CD4-positive, alpha-beta memory T cell (primary cell): ENCODE measurements at regions not wholly inside any gene's neighbourhood (a gene's known extent, or its start where the extent isn't known, plus 50 kb on each side); places are given as distances from the start of the nearest gene placed in this dataset.
"Not testable (repeated sequence)": the region's sequence is repeated elsewhere in the genome, so short reads cannot be mapped to it uniquely, and the experiment has no call there.

ENCODE experiments used
- CTCF ChIA-PET: fragments of 350-600 bp; sonication (Branson Sonifier 250); formaldehyde crosslinking; loops from one replicate; lab custom pipeline; 2021; ENCODE audit warnings: inconsistent platforms; ENCODE audit not compliant: partially characterized antibody; lab: Charles Lee
- POLR2A ChIA-PET: fragments of 350-600 bp; sonication (Branson Sonifier 250); formaldehyde crosslinking; loops from one replicate; lab custom pipeline; 2021; ENCODE audit not compliant: partially characterized antibody; lab: Charles Lee
- DNase-seq, 5 donors: peaks; one replicate each; pipeline versions ENCODE4 v3.0.0 to v3.0.0-alpha.2; 2020 to 2022; ENCODE audit warnings: mixed read lengths in 1 of 5
- H3K27ac ChIP-seq: one replicate; pipeline ENCODE4 v1.7.0; 2013; ENCODE audit warnings: low read depth, low read length
- H3K27me3 ChIP-seq: 2 replicates; pipeline ENCODE4 v1.7.0; 2013; ENCODE audit warnings: mild to moderate bottlenecking, low read length, moderate library complexity; ENCODE audit not compliant: insufficient read depth
- H3K36me3 ChIP-seq: 2 replicates; pipeline ENCODE4 v1.7.0; 2013; ENCODE audit warnings: mild to moderate bottlenecking, low read length, moderate library complexity; ENCODE audit not compliant: insufficient read depth
- H3K4me1 ChIP-seq: 2 replicates; pipeline ENCODE4 v1.7.0; 2013; ENCODE audit warnings: mild to moderate bottlenecking, low read length, moderate library complexity; ENCODE audit not compliant: insufficient read depth
- H3K4me3 ChIP-seq, 2 donors: one replicate each; pipeline ENCODE4 v1.7.0; 2013; ENCODE audit warnings: low read length in 2 of 2, mild to moderate bottlenecking in 1 of 2
- H3K9me3 ChIP-seq, 2 donors: one replicate each; pipeline ENCODE4 v1.7.0; 2013; ENCODE audit warnings: low read length in 2 of 2, control low read depth in 1 of 2; ENCODE audit not compliant: control insufficient read depth in 1 of 2
- H3K27ac Mint-ChIP-seq, 7 donors: one replicate each; pipeline ENCODE4 v1.8.0; 2020 to 2021; ENCODE audit warnings: mixed read lengths in 7 of 7, mild to moderate bottlenecking in 6 of 7, inconsistent platforms in 3 of 7, moderate library complexity in 3 of 7
- H3K27me3 Mint-ChIP-seq, 2 donors: one replicate each; pipeline ENCODE4 v1.8.0; 2020 to 2021; ENCODE audit warnings: mixed read lengths in 2 of 2
- H3K36me3 Mint-ChIP-seq, 2 donors: one replicate each; pipeline ENCODE4 v1.8.0; 2020 to 2021; ENCODE audit warnings: mixed read lengths in 2 of 2, inconsistent platforms in 1 of 2, mild to moderate bottlenecking in 1 of 2
- H3K4me1 Mint-ChIP-seq, 4 donors: one replicate each; pipeline ENCODE4 v1.8.0; 2020 to 2021; ENCODE audit warnings: mixed read lengths in 4 of 4, mild to moderate bottlenecking in 1 of 4
- H3K4me3 Mint-ChIP-seq, 8 donors: one replicate each; pipeline ENCODE4 v1.8.0; 2020 to 2021; ENCODE audit warnings: mixed read lengths in 8 of 8, mild to moderate bottlenecking in 7 of 8, moderate library complexity in 6 of 8, inconsistent platforms in 3 of 8
- H3K9me3 Mint-ChIP-seq, 8 donors: one replicate each; pipeline ENCODE4 v1.8.0; 2020 to 2021; ENCODE audit warnings: mixed read lengths in 8 of 8, mild to moderate bottlenecking in 5 of 8, inconsistent platforms in 3 of 8, moderate library complexity in 1 of 8
- intact Hi-C: fragments of 100-400 bp; cut with micrococcal nuclease; formaldehyde crosslinking; loops from one replicate; pipeline ENCODE4 v1.15.1; 2023

DNA sequence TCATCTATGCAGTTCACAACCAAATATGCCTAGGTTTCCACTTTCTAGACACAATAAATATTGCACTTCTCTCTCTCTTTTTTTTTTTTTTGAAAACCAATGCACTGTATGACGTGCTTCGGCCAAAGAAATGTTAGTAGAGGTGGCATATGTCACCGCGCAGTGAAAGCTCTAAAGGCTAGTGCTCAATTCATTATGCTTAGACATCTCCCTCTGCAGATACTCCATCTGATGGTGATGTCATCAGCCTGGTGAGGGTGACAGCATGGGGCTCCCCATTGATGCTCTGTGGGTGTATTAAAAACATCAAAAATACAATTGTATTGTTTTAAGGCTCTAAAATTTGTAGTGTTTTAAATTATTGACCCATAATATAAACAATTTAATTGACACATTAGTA is 608.8 kb upstream of the C16orf82 start:
- no peak overlapping the region for H3K4me3 ChIP-seq
- peaks cover 19 to 28% of the 10 kb centered on the region in 2 donors for H3K27me3 Mint-ChIP-seq
- H3K4me3 Mint-ChIP-seq, result no peak overlapping the region
- no peaks in the 10 kb centered on the region for H3K9me3 ChIP-seq
- H3K4me1 ChIP-seq, result no peaks in the 10 kb centered on the region
- H3K4me1 Mint-ChIP-seq, result no peaks in the 10 kb centered on the region
- DNase-seq, result no peak
- no peak overlapping the region for H3K27ac Mint-ChIP-seq
- H3K36me3 ChIP-seq, result no peaks in the 10 kb centered on the region
- H3K36me3 Mint-ChIP-seq, result no peaks in the 10 kb centered on the region
- intact Hi-C loops, result no loop called here
- H3K9me3 Mint-ChIP-seq, result peaks cover 0 to 9% (median 3%) of the 10 kb centered on the region in 8 donors
- no peaks in the 10 kb centered on the region for H3K27me3 ChIP-seq
- H3K27ac ChIP-seq, result no peak overlapping the region
- ChIA-PET CTCF (no interaction called here), POLR2A (no interaction called here)

GRCh38 chr16:26464576-26465266 is 602.0 kb upstream of the C16orf82 start:
- POLR2A ChIA-PET, result no interaction called here
- no peaks in the 10 kb centered on the region for H3K36me3 ChIP-seq
- H3K4me3 Mint-ChIP-seq, result no peak overlapping the region

GRCh38 chr16:26474405-26474804 is 592.3 kb upstream of the C16orf82 start:
- H3K36me3 ChIP-seq, POLR2A ChIA-PET, H3K27me3 Mint-ChIP-seq, H3K9me3 ChIP-seq, H3K4me3 Mint-ChIP-seq, H3K36me3 Mint-ChIP-seq, H3K27me3 ChIP-seq, H3K27ac Mint-ChIP-seq, CTCF ChIA-PET, H3K4me1 ChIP-seq, H3K4me1 Mint-ChIP-seq, DNase-seq, H3K27ac ChIP-seq, H3K4me3 ChIP-seq: not testable (repeated sequence)
- peaks cover 0 to 33% (median 23%) of the 10 kb centered on the region in 8 donors for H3K9me3 Mint-ChIP-seq
- intact Hi-C loops, result loop anchor here (5.0 kb wide), 1 partner anchor 48 kb away; no protein-coding TSS in a partner anchor

More at GRCh38 chr16:26464576-26465266, 602.0 kb upstream of the C16orf82 start:
- no peak overlapping the region for H3K27ac ChIP-seq
- no peak overlapping the region for H3K27ac Mint-ChIP-seq
- H3K9me3 Mint-ChIP-seq, result peaks cover 0 to 8% (median 1%) of the 10 kb centered on the region in 8 donors
- H3K9me3 ChIP-seq, result no peaks in the 10 kb centered on the region
- intact Hi-C loops, result no loop called here
- no peaks in the 10 kb centered on the region for H3K4me1 ChIP-seq
- no peak overlapping the region for H3K4me3 ChIP-seq
- H3K4me1 Mint-ChIP-seq, result no peaks in the 10 kb centered on the region
- CTCF ChIA-PET, result no interaction called here
- peaks cover 0 to 4% of the 10 kb centered on the region in 2 donors for H3K36me3 Mint-ChIP-seq
- no peaks in the 10 kb centered on the region for H3K27me3 ChIP-seq
- no peak for DNase-seq
- peaks cover 16 to 18% of the 10 kb centered on the region in 2 donors for H3K27me3 Mint-ChIP-seq

- no peak overlapping the region for H3K27ac ChIP-seq
- no peaks in the 10 kb centered on the region for H3K9me3 ChIP-seq
- H3K27ac Mint-ChIP-seq, result no peak overlapping the region
- H3K36me3 Mint-ChIP-seq, result no peaks in the 10 kb centered on the region
- intact Hi-C loops, result no loop called here
- H3K36me3 ChIP-seq, result no peaks in the 10 kb centered on the region
- no peaks in the 10 kb centered on the region for H3K4me1 Mint-ChIP-seq
- H3K4me3 Mint-ChIP-seq, result no peak overlapping the region
- H3K27me3 ChIP-seq, result no peaks in the 10 kb centered on the region
- CTCF ChIA-PET, result no interaction called here
- no peak overlapping the region for H3K4me3 ChIP-seq
- DNase-seq, result no peak
- H3K27me3 Mint-ChIP-seq, result no peaks in the 10 kb centered on the region
- H3K9me3 Mint-ChIP-seq, result peaks cover 0 to 39% (median 24%) of the 10 kb centered on the region in 8 donors
- no peaks in the 10 kb centered on the region for H3K4me1 ChIP-seq
- POLR2A ChIA-PET, result no interaction called here
These were observed 591.1 kb upstream of the C16orf82 start for GRCh38 chr16:26475596-26475995.

DNA sequence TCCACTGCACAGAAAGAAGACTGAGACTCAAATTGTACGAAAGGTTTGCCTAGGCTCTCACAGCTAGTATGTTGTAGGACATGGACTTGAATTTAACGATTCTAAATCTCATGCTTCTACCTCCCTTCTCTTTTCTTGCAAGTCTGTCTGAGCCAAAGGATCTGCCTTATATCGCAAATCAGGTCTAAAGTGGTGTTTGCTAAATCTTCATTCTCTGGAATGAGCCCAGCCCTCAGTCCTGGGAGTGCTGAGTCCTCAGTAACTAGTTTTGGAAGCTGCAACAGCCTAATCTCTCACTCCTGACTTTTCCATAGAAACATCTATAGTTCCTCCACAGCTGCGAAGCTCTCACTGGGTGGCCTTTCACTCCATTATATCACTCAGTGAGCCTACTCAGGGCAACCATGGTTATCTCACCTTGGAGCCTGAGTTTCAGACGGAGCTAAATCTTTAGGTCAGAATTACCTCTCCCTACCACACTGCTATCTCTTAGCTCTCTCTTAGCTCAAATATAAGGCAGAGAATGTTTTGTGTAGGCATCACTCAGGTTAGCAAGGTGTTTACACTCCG is 575.5 kb upstream of the C16orf82 start:
- H3K36me3 Mint-ChIP-seq, result no peaks in the 10 kb centered on the region
- Histone ChIP-seq H3K27me3 (no peaks in the 10 kb centered on the region), H3K4me3 (no peak overlapping the region), H3K4me1 (no peaks in the 10 kb centered on the region), H3K27ac (no peak overlapping the region), H3K36me3 (no peaks in the 10 kb centered on the region), H3K9me3 (no peaks in the 10 kb centered on the region)
- no peaks in the 10 kb centered on the region for H3K9me3 Mint-ChIP-seq
- H3K27me3 Mint-ChIP-seq, result peaks cover 2 to 5% of the 10 kb centered on the region in 2 donors
- intact Hi-C loops, result no loop called here
- no peak overlapping the region for H3K4me3 Mint-ChIP-seq
- H3K4me1 Mint-ChIP-seq, result no peaks in the 10 kb centered on the region
- no peak overlapping the region for H3K27ac Mint-ChIP-seq
- CTCF ChIA-PET, result no interaction called here
- POLR2A ChIA-PET, result no interaction called here
- DNase-seq, result no peak

GRCh38 chr16:26491962-26492361 is 574.8 kb upstream of the C16orf82 start:
- no peaks in the 10 kb centered on the region for H3K9me3 ChIP-seq
- Mint-ChIP-seq H3K4me3 (no peak overlapping the region), H3K27ac (peak overlapping the region in 1 of 7 donors; percentile 2), H3K27me3 (peaks cover 3 to 5% of the 10 kb centered on the region in 2 donors), H3K36me3 (no peaks in the 10 kb centered on the region), H3K4me1 (no peaks in the 10 kb centered on the region), H3K9me3 (no peaks in the 10 kb centered on the region)
- no peak overlapping the region for H3K27ac ChIP-seq
- CTCF ChIA-PET, result no interaction called here
- POLR2A ChIA-PET, result no interaction called here
- H3K4me3 ChIP-seq, result no peak overlapping the region
- no peaks in the 10 kb centered on the region for H3K27me3 ChIP-seq
- no peaks in the 10 kb centered on the region for H3K4me1 ChIP-seq
- no peaks in the 10 kb centered on the region for H3K36me3 ChIP-seq
- DNase-seq, result no peak
- intact Hi-C loops, result no loop called here

- no peaks in the 10 kb centered on the region for H3K4me1 Mint-ChIP-seq
- no peaks in the 10 kb centered on the region for H3K36me3 ChIP-seq
- H3K36me3 Mint-ChIP-seq, result no peaks in the 10 kb centered on the region
- no peaks in the 10 kb centered on the region for H3K9me3 ChIP-seq
- H3K4me1 ChIP-seq, result no peaks in the 10 kb centered on the region
- H3K27ac ChIP-seq, result no peak overlapping the region
- H3K27me3 Mint-ChIP-seq, result peaks cover 5 to 7% of the 10 kb centered on the region in 2 donors
- no peak overlapping the region for H3K4me3 Mint-ChIP-seq
- H3K27ac Mint-ChIP-seq, result no peak overlapping the region
- ChIA-PET CTCF (no interaction called here), POLR2A (no interaction called here)
- DNase-seq, result no peak
- no peaks in the 10 kb centered on the region for H3K9me3 Mint-ChIP-seq
- no peaks in the 10 kb centered on the region for H3K27me3 ChIP-seq
- no peak overlapping the region for H3K4me3 ChIP-seq
- intact Hi-C loops, result no loop called here
These were observed 573.0 kb upstream of the C16orf82 start for GRCh38 chr16:26493751-26494150.
